GM18858 (cell line): ENCODE measurements at regions not wholly inside any gene's neighbourhood (a gene's known extent, or its start where the extent isn't known, plus 50 kb on each side); places are given as distances from the start of the nearest gene placed in this dataset.
"Not testable (repeated sequence)": the region's sequence is repeated elsewhere in the genome, so short reads cannot be mapped to it uniquely, and the experiment has no call there.

Experiments used
- ATAC-seq: cut with Tn5 transposase; IDR thresholded peaks from one replicate; pipeline ENCODE4 v1.9.1; 2021; ENCODE audit not compliant: unreplicated experiment

DNA sequence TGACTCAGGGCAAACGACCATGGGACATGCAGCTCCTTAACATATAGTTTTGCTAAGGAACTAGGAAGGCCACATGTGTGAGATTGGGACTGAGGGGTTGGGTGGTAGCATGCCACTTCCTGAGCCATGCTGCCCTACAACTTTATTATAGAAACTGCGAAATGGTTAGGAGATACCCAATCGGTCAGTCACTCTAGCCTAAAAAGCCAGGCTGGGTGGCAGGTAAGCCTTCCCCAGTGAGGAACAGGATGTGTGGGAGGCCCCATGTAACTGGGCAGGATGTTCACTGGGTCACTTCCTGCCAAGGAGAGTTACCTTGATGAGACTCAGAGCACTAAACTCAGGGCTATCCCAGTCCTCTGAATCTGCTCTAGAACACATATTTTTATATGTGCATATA is 123.5 kb downstream of the MAP3K7 start:
- no peak for ATAC-seq

GRCh38 chr6:90462102-90462501 is 124.8 kb downstream of the MAP3K7 start:
- no peak for ATAC-seq

GRCh38 chr6:90461383-90461782 is 125.5 kb downstream of the MAP3K7 start:
- no peak for ATAC-seq

DNA sequence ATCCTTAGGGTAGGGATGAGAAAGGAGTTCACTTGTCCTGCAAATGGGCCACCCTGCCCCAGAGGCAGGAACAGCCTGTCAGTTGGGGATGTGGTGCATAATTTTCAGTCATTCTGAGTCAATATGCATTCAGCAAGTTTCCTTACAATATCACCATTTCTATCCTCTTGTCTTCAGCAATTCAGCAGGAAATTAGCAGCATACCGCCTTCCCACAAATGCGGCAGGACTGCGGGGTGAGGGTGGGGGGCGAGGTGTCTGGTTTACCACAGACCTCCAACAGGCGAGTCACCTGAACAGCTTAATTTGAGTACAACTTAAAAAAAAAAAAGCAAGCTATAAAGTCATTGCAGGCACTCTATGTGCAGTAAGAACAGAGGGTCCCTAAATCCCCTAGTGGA is 126.8 kb downstream of the MAP3K7 start:
- ATAC-seq: no peak

DNA sequence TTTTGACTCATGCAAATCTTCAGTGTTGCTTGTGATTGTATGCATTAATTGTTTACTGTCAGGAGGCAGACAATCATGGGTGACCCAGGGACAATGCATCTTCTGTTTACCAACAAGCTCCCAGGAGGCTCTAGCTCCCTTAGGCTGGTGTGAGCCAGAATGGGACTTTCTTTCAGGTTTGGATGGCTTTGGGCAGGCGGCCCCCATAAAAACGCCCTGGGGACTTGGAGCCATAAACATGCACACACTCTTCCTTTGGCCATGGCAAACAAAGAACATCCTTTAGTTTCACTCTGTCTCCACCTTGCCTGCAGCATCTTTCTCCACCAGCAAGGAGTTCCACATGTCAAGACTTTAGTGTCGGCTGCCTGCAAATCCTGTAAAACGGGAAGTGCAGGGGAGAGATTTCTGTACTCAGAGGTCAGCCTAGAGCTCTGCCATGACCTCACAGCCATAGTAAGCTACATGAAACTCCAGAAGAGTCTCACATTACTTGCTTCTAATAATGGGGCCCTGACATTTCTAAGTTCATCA is 127.6 kb downstream of the MAP3K7 start:
- ATAC-seq: no peak

GRCh38 chr6:90458353-90459224 is 128.3 kb downstream of the MAP3K7 start:
- ATAC-seq: no peak

DNA sequence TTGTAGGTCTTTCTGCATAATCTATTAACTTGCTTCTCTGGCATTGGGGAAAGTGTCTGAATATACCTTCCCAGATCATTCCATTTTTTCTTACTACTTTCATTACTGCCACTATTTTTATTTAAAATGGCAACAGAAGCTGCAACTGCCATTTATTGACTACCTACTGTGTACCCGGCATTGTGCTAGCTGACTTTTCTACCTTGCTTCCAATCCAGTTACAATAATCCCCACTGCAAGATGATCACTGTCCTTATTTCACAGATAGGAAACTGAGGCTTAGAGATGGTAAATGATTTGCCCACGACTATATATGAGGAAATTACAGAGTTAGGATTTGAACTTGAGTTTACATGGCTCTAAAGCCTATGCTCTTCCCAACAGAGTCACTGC is 129.0 kb downstream of the MAP3K7 start:
- ATAC-seq: no peak

DNA sequence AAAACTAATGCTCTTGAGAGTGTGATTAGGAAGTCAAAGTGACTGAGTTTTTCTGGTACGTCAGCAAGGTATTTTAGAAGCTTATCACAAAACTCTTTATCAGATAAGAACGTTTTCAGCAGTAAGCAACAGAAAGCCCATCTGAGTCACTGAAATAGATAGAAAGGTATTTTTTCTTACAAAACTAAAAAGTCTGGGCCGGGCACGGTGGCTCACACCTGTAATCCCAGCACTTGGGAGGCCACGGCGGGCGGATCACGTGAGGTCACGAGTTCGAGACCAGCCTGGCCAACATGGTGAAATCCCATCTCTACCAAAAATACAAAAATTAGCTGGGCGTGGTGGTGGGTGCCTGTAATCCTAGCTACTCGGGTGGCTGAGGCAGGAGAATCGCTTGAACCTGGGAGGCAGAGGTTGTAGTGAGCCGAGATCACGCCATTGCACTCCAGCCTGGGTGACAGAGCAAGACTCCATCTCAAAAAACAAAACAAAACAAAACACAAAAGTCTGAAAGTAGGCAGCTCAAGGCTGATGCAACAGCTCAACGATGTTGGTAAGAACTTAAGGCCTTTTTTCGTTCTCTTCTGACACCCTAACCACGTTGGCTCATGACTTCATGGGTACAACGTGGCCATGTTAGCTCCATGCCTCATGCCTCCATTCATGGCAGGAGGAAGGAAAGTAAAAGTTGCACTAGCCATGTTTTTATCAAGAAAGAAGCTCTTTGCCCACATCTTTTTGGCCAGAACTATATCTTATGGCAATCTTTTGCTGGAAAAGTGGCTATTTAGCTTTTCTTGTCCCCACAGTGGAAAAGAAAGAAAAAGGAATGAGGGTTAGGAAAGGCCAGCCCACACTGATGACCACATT is 129.6 kb downstream of the MAP3K7 start:
- ATAC-seq: not testable (repeated sequence)

DNA sequence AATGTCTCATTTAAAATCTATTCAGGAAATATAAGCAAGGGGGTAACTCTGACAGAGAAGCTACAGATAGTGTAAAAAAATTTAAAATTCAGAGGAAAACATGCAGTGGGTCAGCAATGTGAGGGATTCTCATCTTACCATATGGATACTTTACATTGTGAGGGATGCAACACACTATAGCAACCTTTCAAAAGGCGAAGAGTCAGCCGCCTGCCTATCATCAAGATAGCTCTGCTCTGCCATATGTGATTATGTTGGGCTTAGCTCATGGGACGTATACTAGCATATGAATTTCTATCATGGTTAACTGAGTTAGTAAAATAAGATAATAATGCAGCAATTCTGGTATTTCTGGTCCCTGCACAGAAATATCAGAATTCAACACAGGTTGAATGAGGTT is 130.9 kb downstream of the MAP3K7 start:
- ATAC-seq: no peak

GRCh38 chr6:90454836-90455427 is 131.9 kb downstream of the MAP3K7 start:
- ATAC-seq: no peak

- no peak for ATAC-seq
Observed at GRCh38 chr6:90450268-90450953, 136.5 kb downstream of the MAP3K7 start.

DNA sequence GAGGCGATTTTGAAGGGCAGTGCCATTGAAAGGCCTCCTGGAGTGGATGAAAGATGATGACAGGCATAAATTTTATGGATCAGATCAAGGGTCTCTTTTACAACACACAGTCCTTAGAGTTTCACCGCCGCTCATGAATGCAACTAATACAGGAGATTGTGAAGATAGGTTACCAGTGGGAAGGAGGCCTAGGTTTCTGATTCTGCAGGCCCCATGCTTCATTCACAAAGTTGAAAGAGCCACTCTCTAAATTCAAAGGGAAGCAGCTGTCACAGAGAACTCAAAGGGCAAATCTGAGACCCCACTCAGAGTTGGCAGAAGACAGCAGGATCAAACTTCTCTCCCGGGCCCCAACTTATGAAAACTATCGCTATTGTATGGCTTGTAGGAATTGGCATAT is 137.6 kb downstream of the MAP3K7 start:
- no peak for ATAC-seq

DNA sequence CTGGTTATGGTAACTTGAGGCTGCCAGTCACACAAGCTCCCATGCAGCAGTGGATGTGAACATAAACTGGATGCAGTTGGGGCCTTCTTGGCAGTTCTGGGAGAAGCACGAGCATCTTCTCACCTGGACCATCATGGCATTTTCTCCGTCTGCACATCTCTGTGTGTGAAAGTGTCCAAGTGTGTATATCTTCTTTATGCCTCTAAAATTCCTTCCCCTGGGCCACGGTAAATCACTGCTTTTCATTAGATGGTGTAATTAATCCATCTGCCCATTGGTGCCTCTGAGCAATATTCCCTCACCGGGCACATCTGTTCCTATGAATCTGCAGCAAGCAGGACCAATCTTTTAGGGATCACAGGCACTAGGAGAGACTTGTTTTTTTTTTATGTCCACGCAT is 138.0 kb downstream of the MAP3K7 start:
- ATAC-seq: no peak

DNA sequence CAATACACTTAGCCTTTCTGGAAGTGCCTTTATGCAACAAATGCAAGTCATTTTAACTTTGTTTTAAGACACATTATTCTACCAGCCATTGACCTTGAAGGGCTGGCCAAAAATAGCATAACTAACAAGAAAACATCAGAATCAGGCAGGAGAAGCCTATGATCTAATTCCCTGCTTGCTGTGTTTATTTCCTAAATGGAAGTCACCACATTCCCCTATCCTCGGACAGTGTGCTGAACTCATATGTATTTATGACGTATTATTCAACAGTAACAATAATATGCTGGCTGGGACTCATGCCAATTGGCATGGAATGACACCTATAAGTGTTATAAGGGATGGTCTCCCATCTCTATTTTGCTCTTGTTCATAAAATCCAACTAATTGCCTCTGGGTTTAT is 140.7 kb downstream of the MAP3K7 start:
- no peak for ATAC-seq

- ATAC-seq: no peak
Observed at GRCh38 chr6:90445533-90446108, 141.3 kb downstream of the MAP3K7 start.

GRCh38 chr6:90444160-90444714 is 142.6 kb downstream of the MAP3K7 start:
- ATAC-seq: no peak

GRCh38 chr6:90442366-90442765 is 144.5 kb downstream of the MAP3K7 start:
- ATAC-seq: no peak

DNA sequence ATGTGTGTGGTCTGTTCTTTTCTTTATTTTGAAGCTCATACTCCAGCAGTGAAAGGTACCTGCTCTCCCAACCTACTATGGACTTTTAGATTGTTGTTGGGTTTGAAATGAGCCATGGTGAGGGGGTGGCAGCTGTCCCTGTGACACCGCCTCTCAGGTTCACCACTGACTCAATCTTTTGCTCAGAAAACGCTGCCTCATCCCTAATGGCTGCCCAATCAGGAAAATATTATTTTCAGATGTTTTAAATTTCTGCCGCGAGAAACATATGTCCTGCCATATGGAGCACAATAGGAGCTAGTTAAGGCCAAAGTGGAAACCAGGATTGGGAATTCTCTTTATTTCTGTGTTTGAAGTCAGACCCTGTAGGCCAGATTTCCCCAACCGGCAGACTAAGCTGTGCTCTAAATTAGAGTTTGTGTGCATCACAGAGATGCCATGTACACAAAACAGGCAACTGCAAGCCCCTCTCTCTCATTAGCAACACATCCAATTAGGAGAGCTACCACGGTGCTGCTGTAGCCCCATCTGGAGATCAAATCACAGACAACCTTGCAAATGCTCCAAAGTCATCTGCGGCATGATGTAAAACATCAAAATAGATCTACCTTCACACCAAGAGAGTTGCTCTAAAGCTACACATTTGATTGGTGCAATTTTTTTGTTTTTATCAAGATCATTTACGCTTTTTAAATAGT is 144.1 kb upstream of the BACH2 start:
- ATAC-seq: no peak

DNA sequence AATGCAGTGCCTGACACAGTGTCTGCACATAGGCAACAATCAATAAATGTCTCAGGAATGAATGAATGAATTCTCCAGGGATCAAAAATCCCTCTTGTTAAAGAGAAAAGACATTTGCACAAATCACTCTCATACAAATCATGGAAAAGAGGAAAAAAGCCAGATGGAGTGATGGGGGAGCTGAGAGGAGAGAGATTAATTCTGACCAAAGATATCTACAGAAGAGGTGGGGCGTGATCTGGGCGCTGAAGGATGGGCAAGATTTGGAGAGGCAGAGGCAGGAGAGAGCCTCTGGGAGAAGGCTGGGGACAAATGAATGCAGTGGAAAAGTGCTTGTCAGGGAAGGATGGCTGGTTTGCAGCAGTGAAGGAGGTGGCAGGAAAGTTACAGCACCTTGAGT is 142.9 kb upstream of the BACH2 start:
- no peak for ATAC-seq

GRCh38 chr6:90436403-90436802 is 139.8 kb upstream of the BACH2 start:
- no peak for ATAC-seq
